DMS153 treated with DMSO at 0.1 percent for 48 hours (cell line): ENCODE measurements at regions not wholly inside any gene's neighbourhood (a gene's known extent, or its start where the extent isn't known, plus 50 kb on each side); places are given as distances from the start of the nearest gene placed in this dataset.
"Not testable (repeated sequence)": the region's sequence is repeated elsewhere in the genome, so short reads cannot be mapped to it uniquely, and the experiment has no call there.

Experiments
- DNase-seq: peaks from one replicate; lab custom pipeline; 2025; ENCODE audit not compliant: unreplicated experiment; lab: John Stamatoyannopoulos, UW

DNA sequence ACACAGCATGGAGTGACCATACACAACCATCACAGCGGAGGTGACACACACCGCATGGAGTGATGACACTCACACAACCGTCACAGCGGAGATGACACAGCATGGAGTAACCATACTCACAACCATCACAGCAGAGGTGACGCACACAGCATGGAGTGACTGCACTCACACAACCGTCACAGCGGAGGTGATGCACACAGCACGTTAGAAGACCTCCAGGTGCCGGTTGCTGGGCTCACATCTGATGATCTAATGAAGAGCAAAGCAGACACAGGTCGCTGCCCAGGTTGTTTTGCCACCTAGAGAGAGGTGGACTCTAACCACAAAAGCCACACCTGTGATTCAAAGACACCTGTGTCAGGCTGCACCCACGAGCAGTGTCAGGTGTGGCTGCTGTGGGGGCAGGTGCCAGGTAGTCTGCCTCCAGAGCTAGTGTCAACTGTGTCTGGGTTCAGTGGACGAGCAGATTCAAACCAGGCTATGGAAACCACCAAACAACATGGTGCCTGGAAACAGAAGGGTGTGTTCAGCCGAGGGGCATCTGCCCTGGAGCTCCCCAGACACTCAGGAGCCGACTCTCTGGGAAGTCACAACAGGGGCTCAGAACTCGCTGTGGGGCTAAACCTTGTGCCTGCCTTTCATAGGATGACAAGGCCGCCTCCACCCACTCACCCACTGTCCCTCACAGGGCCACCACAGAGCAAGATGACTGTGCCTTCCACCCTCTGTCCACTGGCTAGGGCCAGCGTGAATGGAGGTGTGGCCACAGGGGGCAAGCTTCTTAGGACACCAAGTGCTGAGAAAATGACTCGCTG, 608.2 kb downstream of the TBC1D22A start:
- no peak for DNase-seq

DNA sequence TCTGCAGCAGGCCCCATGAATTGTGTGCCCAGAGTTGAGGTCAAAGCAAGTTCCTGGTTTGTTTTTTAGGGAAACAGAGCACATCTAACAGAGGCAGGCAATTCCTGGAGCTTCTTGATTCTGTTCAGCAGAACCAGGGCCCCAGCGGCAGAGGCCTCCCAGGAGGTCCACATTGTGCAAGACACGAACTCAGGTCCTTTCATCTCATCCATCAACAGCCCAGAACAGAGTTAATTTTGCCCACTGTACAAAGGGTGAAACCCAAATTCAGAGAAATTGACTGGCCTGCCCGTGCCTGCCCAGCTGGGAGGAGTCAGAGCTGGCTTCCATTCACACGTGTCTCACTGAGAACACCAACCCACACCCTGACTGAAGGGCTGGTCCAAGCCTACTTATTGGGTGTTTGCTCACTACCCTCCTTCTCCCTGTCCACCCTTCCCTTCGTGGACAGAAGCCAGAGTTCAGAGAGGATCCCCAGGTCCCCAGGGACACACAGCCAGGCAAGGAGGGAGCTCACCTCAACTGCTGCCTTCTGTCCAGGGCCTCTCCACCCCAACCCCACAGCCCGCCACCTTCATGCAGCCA, 607.1 kb downstream of the TBC1D22A start:
- DNase-seq = no peak

DNA sequence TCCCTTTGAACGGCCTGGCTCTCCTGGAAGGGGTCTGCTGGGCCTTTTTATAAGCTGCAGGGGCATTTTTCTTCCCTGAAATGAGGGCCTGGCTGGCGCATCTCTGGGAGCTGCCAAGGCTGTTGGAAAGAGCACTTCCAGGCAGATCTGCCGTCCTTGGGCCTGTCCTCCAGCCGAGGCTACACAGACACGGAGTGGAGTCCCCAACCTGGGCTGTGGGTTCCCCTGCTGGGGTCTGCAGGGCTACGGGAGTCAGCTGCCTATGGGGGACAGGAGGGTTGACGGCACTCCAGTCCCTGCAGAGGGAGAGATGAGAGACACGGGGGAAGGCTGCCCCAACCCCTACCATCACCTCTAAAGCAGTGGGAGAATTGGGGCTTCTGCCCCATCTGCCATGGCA, 606.6 kb downstream of the TBC1D22A start:
- no peak for DNase-seq

DNA sequence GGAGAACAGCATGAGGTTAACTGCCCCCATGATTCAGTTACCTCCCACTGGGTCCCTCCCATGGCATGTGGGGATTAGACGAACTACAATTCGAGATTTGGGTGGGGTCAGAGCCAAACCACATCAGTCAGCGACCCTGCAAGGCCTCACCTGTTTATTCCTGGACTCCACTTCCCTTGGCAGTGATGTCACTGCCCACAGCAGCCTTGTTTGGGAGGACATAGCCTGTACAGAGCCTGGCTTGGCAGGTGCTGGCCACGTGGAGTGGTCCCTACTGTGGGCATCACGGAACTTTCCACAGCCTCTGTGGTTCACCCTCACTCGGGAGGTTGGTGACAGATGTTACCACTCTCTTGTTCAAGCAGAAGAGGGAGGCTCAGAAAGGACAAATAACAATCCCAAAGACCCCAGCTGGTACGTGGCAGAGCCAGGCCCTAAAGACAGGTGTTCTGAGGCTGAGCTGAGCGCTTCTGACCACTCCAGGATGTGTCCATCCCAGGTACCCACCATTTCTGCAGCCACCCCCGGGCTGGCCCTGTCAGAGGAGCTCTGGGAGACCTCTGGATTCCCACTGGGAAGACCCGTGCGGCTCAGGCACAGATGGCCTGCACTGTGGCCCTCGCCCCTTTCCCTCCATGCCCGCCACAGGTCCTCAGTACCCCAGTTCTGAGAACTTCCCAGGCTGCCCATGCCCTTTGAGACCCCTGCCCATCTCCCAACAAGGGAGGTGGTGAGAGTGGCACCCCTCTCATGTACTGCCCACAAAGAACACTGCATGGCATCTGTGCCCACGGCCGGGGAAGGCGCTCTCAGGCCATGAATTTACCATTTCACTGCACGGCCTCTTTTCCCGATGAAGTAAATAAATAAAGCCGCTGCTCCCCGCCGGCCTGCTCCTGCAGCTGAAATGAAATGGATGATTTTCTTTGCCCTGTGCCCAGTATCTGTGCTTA, 605.8 kb downstream of the TBC1D22A start:
- DNase-seq = no peak

DNA sequence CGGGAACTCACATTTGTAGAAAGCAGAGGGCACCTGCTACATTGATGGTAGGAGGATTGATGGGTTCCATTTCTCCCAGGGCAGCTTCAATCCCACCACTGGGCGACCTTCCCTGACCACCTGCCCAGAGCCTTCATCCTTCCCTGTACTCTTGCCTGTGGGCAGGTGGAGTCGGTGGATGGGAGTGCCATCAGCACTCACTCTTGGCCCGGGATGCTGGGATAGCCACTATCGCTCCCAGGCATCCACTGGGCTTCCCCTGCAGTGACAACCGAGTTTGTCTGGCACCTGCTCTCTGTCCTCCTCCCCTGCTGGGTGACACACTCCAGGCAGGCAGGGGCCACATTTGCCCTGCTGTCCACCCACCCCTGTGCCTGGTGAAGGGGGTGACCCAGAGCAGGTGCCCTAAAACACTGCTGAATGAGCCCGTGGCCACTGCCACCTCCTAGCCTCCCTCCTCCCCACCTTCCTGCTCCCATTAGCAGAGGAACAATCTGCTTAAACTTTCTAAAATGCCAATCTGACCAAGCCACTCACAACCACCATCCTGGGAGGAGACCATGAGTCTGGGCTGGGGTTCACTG, 604.7 kb downstream of the TBC1D22A start:
- DNase-seq = no peak

DNA sequence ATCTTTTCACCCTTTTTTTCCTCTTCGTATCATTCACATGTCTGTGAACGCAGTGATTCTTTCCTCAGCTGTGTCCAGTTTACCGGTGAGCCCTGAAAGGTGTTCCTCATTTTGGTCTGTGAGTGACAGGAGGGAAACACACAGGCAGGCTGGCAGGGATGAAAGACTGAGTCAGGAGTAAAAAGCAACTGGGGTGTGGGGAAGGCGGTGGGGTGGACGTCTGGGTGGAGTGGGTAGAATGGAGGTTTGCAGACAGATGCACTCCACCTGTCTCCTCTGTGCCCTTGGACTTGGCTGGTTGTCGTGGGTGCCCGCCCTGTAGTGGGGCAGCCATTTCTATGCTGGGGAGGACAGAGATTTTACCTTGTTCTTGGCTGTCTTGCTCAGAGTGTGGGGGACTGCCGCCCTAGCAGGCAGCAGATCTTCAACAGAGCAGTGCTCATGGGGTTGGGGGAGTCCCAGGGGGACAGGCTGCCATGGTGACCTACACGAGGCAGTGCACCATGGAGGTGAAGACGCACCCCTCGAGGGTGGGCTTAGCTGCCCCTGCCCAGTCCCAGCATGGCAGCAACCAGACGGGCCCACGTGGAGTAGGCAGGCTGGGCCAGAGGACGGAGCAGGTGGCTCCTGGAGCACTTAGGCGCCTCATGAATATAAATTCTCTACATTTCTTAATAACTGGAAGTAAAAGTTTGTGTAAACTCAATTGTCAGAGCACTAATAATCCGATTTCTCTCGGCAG, 603.7 kb downstream of the TBC1D22A start:
- no peak for DNase-seq

DNA sequence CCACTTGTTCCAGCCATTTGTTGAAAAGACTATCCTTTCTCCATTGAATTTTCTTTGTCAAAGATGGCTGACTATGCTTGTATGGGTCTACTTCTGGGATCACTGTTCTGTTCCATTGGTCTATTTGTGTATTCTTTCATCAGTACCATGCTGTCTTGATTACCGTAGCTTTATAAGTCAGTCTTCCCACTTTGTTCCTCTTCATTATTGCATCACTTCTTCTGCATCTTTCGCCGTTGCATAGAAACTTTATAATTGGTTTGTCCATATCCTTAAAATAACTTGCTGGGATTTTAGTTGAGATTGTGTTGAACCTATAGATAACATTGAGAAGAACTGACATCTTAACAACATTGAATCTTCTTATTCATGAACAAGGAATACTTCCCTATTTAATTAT, 598.8 kb downstream of the TBC1D22A start:
- DNase-seq = no peak

DNA sequence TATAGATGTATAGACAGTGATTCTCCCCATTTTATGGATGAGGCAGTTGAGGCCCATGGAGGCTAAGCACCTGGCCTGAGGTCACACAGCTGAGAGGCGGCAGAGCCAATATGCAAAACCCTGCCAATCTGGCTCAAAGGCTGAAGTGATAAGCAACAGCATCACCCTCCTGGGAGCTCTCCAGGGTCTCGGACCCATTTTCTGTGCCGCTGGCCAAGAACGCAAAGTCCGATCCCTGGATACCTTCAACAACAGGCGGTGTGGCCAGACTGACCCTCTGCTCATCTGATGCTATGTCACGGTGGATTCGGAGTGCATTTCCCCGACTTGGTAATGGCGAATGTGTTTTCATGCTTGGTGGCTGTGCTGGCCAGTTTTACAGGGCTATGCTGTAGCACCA, 595.0 kb downstream of the TBC1D22A start:
- DNase-seq = no peak

DNA sequence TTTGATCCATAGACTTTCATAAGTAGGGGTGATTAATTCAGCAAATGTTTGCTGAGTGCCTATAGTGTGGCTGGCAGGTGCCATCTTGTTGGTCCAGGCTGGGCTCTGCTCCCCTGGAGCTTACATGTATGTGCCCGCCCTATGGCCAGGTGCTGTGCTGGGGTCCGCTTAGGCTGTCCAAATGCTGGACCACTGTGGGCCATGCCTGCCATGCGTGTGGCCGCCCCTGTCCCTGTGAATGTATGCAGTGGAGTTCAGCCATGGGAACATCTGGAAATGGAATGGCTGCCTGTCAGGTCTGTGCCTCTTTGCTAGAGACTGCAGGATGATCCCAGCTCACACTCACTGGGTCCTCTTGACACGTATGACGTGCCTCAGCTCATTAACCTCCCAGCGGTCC, 594.6 kb downstream of the TBC1D22A start:
- no peak for DNase-seq

DNA sequence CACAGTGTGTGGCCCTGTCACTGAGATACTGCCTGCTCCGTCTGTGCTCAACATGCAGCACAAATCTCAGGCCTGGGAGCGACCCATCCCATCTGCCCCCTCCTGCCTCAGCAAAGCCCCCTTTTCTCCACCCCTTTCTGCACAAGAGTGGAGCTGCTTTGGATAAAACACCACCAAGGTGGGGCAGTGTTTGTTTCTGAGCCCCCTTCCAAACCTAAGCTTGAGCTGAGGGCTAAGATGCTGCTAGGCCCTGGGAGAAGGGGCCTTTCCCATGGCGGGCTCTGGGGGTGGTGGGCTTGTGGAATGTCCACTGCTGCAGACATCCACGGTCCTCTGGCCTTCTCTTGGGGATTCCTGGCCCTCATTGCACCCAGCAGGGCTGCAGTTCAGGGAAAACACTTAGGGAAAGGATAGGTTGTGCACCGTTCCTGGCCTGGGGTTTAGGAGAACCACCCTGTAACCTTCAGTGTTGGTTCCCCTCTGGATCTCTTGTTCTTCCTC, 594.1 kb downstream of the TBC1D22A start:
- no peak for DNase-seq

DNA sequence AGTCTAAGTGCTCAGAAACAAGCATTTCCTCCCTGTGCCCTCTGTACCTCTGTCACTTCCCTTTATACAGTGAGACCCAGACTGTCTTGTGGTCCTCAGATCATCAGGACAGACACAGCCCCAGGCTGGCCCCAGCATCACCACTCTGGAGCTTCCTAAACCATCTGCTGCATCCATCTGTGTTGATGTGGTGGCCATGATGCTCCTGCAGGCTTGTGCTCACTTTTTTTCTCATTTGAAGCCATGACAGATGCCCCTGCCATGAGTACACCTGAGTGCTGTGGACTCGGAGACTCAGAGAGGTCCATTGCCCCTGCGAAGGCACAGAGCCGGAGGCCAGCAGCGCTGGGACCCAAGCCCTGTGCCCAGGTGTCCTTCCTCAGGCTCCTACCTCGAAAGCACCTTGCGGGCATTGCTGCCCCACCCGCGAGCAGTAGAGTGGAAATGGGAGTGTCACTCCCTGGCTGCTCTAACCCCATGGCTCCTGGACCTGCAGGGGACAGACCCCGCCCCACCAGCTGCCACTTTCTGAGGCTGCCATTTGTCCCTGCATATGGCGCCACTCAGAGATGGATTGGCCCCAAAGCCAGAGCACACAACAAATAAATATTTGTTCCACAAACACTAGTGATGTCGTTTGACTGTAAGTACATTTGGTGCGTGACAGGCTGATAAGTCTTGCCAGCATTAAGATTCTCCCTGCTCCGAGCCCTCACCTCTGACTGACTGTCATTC, 593.5 kb downstream of the TBC1D22A start:
- no peak for DNase-seq

DNA sequence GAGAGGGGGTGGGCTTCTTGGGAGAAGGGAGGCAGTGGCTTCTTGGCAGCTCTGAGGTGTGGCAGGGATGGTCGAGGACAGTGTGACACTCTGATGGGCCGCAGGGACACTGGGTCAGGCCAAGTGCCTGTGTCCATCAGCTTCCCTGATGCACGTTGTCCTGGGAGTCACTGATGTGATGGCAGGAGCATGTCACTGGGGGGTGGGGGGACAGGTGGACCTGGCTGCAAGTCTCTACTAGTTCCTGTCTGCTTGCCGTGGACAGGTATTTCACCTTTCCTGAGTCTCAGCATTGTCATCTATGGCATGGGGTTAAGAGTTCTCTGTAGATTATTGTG, 592.9 kb downstream of the TBC1D22A start:
- DNase-seq = no peak

DNA sequence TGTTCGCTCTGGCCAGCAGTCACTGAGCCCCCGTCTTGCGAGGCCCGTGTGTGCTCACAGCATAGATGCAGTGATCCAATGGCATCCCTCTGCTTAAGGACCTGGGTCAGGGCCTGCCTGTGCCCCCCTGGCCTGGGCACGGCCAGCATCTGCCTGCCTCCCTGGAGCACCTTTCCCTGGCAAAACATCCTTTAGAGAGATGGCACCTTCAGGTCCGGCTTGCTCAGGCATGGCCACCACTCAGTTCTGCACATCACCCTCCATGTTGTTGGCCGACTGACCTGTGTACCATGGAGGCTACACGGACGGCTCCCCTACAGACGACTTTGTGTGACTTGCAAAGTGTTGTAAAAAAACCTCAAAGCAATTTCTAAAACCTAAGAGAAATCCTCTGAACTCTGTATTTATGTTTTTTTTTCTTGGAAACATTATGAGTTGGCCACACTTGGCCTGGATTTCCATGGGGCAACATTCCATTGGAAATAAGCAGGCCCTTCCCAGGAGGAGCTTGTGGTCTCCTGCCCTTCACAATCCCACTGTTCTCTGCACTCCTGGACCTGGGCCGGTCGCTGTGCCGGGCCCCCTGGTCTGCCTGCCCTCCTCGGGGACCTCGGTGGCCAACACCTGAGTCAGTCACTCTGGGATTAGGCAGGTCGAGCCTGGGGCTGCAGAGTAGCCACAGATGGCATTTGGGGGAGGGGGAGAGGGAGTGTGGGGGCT, 592.4 kb downstream of the TBC1D22A start:
- no peak for DNase-seq

DNA sequence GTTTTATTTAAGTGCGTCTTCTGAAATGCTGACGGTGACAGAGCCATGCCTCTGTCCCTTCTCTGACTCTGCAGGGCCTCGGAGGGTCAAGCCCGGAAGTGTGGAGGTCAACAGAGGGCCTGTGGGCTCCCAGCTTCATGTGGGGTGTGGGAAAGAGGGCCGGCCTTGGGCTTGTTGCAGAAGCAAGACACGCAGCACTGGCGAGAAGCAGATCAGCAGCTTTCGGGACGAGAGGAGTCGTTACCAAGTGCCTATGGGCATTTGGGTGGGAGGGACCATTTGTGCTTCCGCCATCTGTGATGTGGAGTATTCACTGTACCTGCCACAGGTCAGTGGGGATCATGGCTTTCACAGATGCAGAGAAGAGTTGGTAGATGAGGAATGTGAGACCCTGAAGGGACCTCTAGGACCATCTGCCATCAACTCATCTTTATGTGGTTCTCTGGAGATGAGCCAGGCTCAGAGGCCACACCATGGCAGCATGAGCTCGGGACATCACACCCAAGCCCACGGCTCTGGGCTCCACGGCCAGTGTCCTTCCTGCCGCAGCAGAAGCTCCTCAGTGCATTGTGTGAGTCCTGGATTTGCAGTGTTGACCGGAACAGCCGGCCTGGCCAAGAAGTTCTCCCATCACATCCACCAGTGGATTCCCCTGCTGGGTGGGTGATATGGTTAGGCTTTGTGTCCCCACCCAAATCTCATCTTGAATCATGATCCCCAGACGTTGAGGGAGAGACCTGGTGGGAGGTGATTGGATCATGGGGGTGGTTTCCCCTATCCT, 590.7 kb downstream of the TBC1D22A start:
- DNase-seq = no peak

DNA sequence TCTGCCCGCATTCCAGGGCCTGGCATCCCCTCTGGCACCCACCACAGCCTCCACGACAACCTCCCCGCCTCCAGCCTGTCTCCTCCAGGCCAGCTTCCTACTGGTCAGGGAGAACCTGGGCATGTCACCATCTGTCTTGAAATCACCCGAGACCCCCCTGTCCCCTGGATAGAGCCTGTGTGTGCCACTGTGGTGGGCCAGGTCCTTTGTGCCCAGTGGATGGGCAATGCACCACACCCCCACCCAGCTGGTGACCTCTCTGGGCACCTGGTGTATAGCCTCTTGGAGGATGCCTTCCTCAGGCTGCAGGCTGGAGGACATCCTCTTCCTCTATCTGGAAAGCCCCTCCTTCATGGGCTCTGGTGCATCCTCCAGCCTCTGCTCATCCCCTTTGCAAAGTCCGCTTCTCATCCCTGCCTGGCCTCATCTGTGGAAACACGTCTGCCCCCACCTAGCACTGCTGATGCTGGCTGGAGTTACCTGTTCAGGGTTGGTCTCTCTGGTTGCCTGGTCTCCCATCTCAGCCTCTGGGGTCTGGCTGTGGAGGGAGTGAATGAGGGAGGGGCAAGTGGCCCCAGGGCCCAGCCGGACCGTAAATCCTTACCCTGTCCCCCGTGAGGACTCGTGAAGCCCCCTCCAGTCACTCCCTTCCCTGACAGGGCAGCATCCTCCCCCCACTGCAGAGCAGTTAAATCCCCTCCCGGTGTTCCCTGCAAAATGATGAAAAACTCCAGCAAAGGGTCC, 589.6 kb downstream of the TBC1D22A start:
- no peak for DNase-seq

DNA sequence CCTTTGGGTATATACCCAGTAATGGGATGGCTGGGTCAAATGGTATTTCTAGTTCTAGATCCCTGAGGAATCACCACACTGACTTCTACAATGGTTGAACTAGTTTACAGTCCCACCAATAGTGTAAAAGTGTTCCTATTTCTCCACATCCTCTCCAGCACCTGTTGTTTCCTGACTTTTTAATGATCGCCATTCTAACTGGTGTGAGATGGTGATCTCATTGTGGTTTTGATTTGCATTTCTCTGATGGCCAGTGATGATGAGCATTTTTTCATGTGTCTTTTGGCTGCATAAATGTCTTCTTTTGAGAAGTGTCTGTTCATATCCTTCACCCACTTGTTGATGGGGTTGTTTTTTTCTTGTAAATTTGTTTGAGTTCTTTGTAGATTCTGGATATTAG, 583.8 kb downstream of the TBC1D22A start:
- not testable (repeated sequence) for DNase-seq

DNA sequence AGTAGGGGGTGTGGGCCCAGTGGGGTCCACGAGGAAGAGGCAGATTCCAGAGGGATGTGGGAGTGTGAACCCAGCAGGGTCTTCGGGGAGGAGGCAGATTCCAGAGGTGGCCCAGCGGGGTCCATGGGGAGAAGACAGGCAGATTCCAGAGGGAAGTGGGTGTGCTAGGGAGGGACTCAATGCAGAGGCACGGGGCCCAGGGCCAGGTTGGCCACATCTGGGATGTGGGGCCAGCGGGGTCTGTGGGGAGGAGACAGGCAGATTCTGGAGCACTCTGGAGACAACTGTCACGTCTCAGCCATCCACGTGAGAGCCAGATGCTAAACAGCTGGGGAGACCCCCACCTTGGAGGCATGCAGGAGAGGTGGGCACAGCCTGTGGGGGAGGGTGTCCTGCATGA, 582.6 kb downstream of the TBC1D22A start:
- no peak for DNase-seq

DNA sequence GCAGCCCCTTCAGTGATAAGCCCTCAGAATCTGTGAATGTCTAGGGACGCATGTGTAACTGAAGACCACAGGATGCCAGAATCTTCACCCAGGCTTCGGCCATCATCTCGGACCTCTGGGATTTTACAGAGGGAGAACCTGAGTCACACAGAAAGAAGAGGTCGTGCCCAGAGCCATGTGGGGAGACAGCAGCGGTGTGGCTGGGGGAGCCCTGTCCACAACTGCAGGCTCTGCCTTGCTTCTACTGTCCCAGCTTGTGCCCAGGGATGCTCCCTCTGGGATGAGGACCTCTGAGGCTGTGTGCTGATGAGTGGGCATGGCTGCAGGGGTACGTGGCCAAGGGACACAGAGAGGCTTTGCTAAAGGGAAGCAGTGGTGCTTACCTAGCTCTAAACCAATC, 582.0 kb downstream of the TBC1D22A start:
- no peak for DNase-seq
